ENCODE measurements at regions not wholly inside any gene's neighbourhood (a gene's known extent, or its start where the extent isn't known, plus 50 kb on each side); places are given as distances from the start of the nearest gene placed in this dataset.

GRCh38 chr14:55930016-55930784 lies 188.0 kb upstream of the PELI2 start:
- Histone ChIP-seq H3K9me2 (replicated peaks; ENCODE audit: insufficient read depth, low read length) (no peaks in the 10 kb centered on the region), H3K4me3 (ENCODE audit: low read length) (no peak overlapping the region), H3K79me2 (ENCODE audit: low read length) (no peaks in the 10 kb centered on the region), H3K9me3 (ENCODE audit: low read length) (no peaks in the 10 kb centered on the region), H4K20me1 (ENCODE audit: insufficient read depth, low read depth, low read length) (no peaks in the 10 kb centered on the region), H3K27me3 (ENCODE audit: low read length) (no peaks in the 10 kb centered on the region), H3K27ac (ENCODE audit: low read length) (no peak overlapping the region), H3K4me2 (ENCODE audit: low read depth, low read length, poor library complexity, severe bottlenecking) (no peak overlapping the region), H3K9ac (ENCODE audit: low read length) (no peak overlapping the region), H3K4me1 (ENCODE audit: low read length) (no peaks in the 10 kb centered on the region), H3K36me3 (ENCODE audit: insufficient read depth, low read length) (no peaks in the 10 kb centered on the region), H2AFZ (ENCODE audit: low read length) (no peak overlapping the region)
- no peak for DNase-seq

GRCh38 chr14:55936691-55937090 lies 181.5 kb upstream of the PELI2 start:
- H3K27ac ChIP-seq (ENCODE audit: low read length), result no peak overlapping the region
- H3K36me3 ChIP-seq (ENCODE audit: insufficient read depth, low read length), result no peaks in the 10 kb centered on the region
- no peaks in the 10 kb centered on the region for H3K27me3 ChIP-seq (ENCODE audit: low read length)
- H3K79me2 ChIP-seq (ENCODE audit: low read length), result no peaks in the 10 kb centered on the region
- no peak overlapping the region for H2AFZ ChIP-seq (ENCODE audit: low read length)
- H3K4me1 ChIP-seq (ENCODE audit: low read length), result no peaks in the 10 kb centered on the region
- no peak overlapping the region for H3K4me2 ChIP-seq (ENCODE audit: low read depth, low read length, poor library complexity, severe bottlenecking)
- no peak overlapping the region for H3K4me3 ChIP-seq (ENCODE audit: low read length)
- H3K9me2 ChIP-seq (replicated peaks; ENCODE audit: insufficient read depth, low read length), result no peaks in the 10 kb centered on the region
- no peaks in the 10 kb centered on the region for H4K20me1 ChIP-seq (ENCODE audit: insufficient read depth, low read depth, low read length)
- no peaks in the 10 kb centered on the region for H3K9me3 ChIP-seq (ENCODE audit: low read length)
- H3K9ac ChIP-seq (ENCODE audit: low read length), result no peak overlapping the region
- DNase-seq, result no peak

- Histone ChIP-seq H4K20me1 (ENCODE audit: insufficient read depth, low read depth, low read length) (no peaks in the 10 kb centered on the region), H3K27ac (ENCODE audit: low read length) (no peak overlapping the region), H3K27me3 (ENCODE audit: low read length) (no peaks in the 10 kb centered on the region), H3K79me2 (ENCODE audit: low read length) (no peaks in the 10 kb centered on the region), H3K36me3 (ENCODE audit: insufficient read depth, low read length) (no peaks in the 10 kb centered on the region), H3K4me2 (ENCODE audit: low read depth, low read length, poor library complexity, severe bottlenecking) (no peak overlapping the region), H3K4me1 (ENCODE audit: low read length) (no peaks in the 10 kb centered on the region), H3K9me3 (ENCODE audit: low read length) (no peaks in the 10 kb centered on the region), H2AFZ (ENCODE audit: low read length) (no peak overlapping the region), H3K9ac (ENCODE audit: low read length) (no peak overlapping the region), H3K4me3 (ENCODE audit: low read length) (no peak overlapping the region), H3K9me2 (replicated peaks; ENCODE audit: insufficient read depth, low read length) (no peaks in the 10 kb centered on the region)
- DNase-seq, result no peak
These were observed 179.9 kb upstream of the PELI2 start for GRCh38 chr14:55938249-55938791.

GRCh38 chr14:55942076-55942654 lies 176.0 kb upstream of the PELI2 start:
- no peaks in the 10 kb centered on the region for H4K20me1 ChIP-seq (ENCODE audit: insufficient read depth, low read depth, low read length)
- DNase-seq, result no peak

GRCh38 chr14:55942826-55943225 lies 175.4 kb upstream of the PELI2 start:
- Histone ChIP-seq H2AFZ (ENCODE audit: low read length) (no peak overlapping the region), H3K9ac (ENCODE audit: low read length) (no peak overlapping the region), H3K27ac (ENCODE audit: low read length) (no peak overlapping the region), H3K79me2 (ENCODE audit: low read length) (no peaks in the 10 kb centered on the region), H3K9me3 (ENCODE audit: low read length) (no peaks in the 10 kb centered on the region), H3K9me2 (replicated peaks; ENCODE audit: insufficient read depth, low read length) (no peaks in the 10 kb centered on the region), H3K4me2 (ENCODE audit: low read depth, low read length, poor library complexity, severe bottlenecking) (no peak overlapping the region), H3K4me1 (ENCODE audit: low read length) (no peaks in the 10 kb centered on the region), H3K36me3 (ENCODE audit: insufficient read depth, low read length) (no peaks in the 10 kb centered on the region), H3K27me3 (ENCODE audit: low read length) (no peaks in the 10 kb centered on the region), H3K4me3 (ENCODE audit: low read length) (no peak overlapping the region), H4K20me1 (ENCODE audit: insufficient read depth, low read depth, low read length) (no peaks in the 10 kb centered on the region)
- DNase-seq, result no peak

More at GRCh38 chr14:55942076-55942654, 176.0 kb upstream of the PELI2 start:
- H3K9me3 ChIP-seq (ENCODE audit: low read length), result no peaks in the 10 kb centered on the region
- no peak overlapping the region for H3K4me3 ChIP-seq (ENCODE audit: low read length)
- H2AFZ ChIP-seq (ENCODE audit: low read length), result no peak overlapping the region
- no peaks in the 10 kb centered on the region for H3K4me1 ChIP-seq (ENCODE audit: low read length)
- no peak overlapping the region for H3K4me2 ChIP-seq (ENCODE audit: low read depth, low read length, poor library complexity, severe bottlenecking)
- no peaks in the 10 kb centered on the region for H3K36me3 ChIP-seq (ENCODE audit: insufficient read depth, low read length)
- no peaks in the 10 kb centered on the region for H3K79me2 ChIP-seq (ENCODE audit: low read length)
- H3K9ac ChIP-seq (ENCODE audit: low read length), result no peak overlapping the region
- H3K27ac ChIP-seq (ENCODE audit: low read length), result no peak overlapping the region
- H3K27me3 ChIP-seq (ENCODE audit: low read length), result no peaks in the 10 kb centered on the region
- no peaks in the 10 kb centered on the region for H3K9me2 ChIP-seq (replicated peaks; ENCODE audit: insufficient read depth, low read length)

- Histone ChIP-seq H3K79me2 (ENCODE audit: low read length) (no peaks in the 10 kb centered on the region), H3K27me3 (ENCODE audit: low read length) (no peaks in the 10 kb centered on the region), H3K36me3 (ENCODE audit: insufficient read depth, low read length) (no peaks in the 10 kb centered on the region), H3K9me3 (ENCODE audit: low read length) (no peaks in the 10 kb centered on the region), H3K4me2 (ENCODE audit: low read depth, low read length, poor library complexity, severe bottlenecking) (no peak overlapping the region), H3K9me2 (replicated peaks; ENCODE audit: insufficient read depth, low read length) (no peaks in the 10 kb centered on the region), H4K20me1 (ENCODE audit: insufficient read depth, low read depth, low read length) (no peaks in the 10 kb centered on the region), H2AFZ (ENCODE audit: low read length) (no peak overlapping the region), H3K4me1 (ENCODE audit: low read length) (no peaks in the 10 kb centered on the region), H3K4me3 (ENCODE audit: low read length) (no peak overlapping the region), H3K9ac (ENCODE audit: low read length) (no peak overlapping the region), H3K27ac (ENCODE audit: low read length) (no peak overlapping the region)
- no peak for DNase-seq
These were observed 173.5 kb upstream of the PELI2 start for GRCh38 chr14:55944757-55945156.

GRCh38 chr14:55946231-55946630 lies 172.0 kb upstream of the PELI2 start:
- H3K4me1 ChIP-seq (ENCODE audit: low read length), result no peaks in the 10 kb centered on the region
- no peak for DNase-seq
- H3K27me3 ChIP-seq (ENCODE audit: low read length), result no peaks in the 10 kb centered on the region
- no peak overlapping the region for H3K4me2 ChIP-seq (ENCODE audit: low read depth, low read length, poor library complexity, severe bottlenecking)
- no peak overlapping the region for H2AFZ ChIP-seq (ENCODE audit: low read length)
- no peaks in the 10 kb centered on the region for H3K79me2 ChIP-seq (ENCODE audit: low read length)
- H4K20me1 ChIP-seq (ENCODE audit: insufficient read depth, low read depth, low read length), result no peaks in the 10 kb centered on the region
- H3K36me3 ChIP-seq (ENCODE audit: insufficient read depth, low read length), result no peaks in the 10 kb centered on the region
- no peak overlapping the region for H3K4me3 ChIP-seq (ENCODE audit: low read length)
- H3K27ac ChIP-seq (ENCODE audit: low read length), result no peak overlapping the region
- no peaks in the 10 kb centered on the region for H3K9me3 ChIP-seq (ENCODE audit: low read length)
- H3K9ac ChIP-seq (ENCODE audit: low read length), result no peak overlapping the region
- H3K9me2 ChIP-seq (replicated peaks; ENCODE audit: insufficient read depth, low read length), result no peaks in the 10 kb centered on the region

- no peak overlapping the region for H3K4me2 ChIP-seq (ENCODE audit: low read depth, low read length, poor library complexity, severe bottlenecking)
- no peaks in the 10 kb centered on the region for H3K79me2 ChIP-seq (ENCODE audit: low read length)
- no peak overlapping the region for H3K9ac ChIP-seq (ENCODE audit: low read length)
- H2AFZ ChIP-seq (ENCODE audit: low read length), result no peak overlapping the region
- H3K9me2 ChIP-seq (replicated peaks; ENCODE audit: insufficient read depth, low read length), result no peaks in the 10 kb centered on the region
- no peaks in the 10 kb centered on the region for H4K20me1 ChIP-seq (ENCODE audit: insufficient read depth, low read depth, low read length)
- H3K4me3 ChIP-seq (ENCODE audit: low read length), result no peak overlapping the region
- DNase-seq, result no peak
- no peak overlapping the region for H3K27ac ChIP-seq (ENCODE audit: low read length)
- no peaks in the 10 kb centered on the region for H3K9me3 ChIP-seq (ENCODE audit: low read length)
- H3K36me3 ChIP-seq (ENCODE audit: insufficient read depth, low read length), result no peaks in the 10 kb centered on the region
- no peaks in the 10 kb centered on the region for H3K27me3 ChIP-seq (ENCODE audit: low read length)
- no peaks in the 10 kb centered on the region for H3K4me1 ChIP-seq (ENCODE audit: low read length)
These were observed 169.8 kb upstream of the PELI2 start for GRCh38 chr14:55948399-55948798.

Data from Karpas-422 (cell line).